Fibroblast of villous mesenchyme (primary cell): ENCODE measurements at regions not wholly inside any gene's neighbourhood (a gene's known extent, or its start where the extent isn't known, plus 50 kb on each side); places are given as distances from the start of the nearest gene placed in this dataset.
A peak's percentile ranks its signal among the peaks of the same experiment; 100 is the strongest.

Experiments used
- DNase-seq: peaks from one replicate; pipeline ENCODE4 v3.0.0-alpha.2; 2010; ENCODE audit warnings: low read depth
- H3K4me3 ChIP-seq: 2 replicates; pipeline ENCODE4 v1.5.1; 2011; ENCODE audit warnings: low read depth, mild to moderate bottlenecking, low read length
- CTCF ChIP-seq: IDR thresholded peaks from 2 replicates; pipeline ENCODE4 v1.5.1; 2012; ENCODE audit warnings: low read depth, mild to moderate bottlenecking, low read length; ENCODE audit not compliant: insufficient read depth

GRCh38 chr5:107099506-107099905 lies 571.2 kb downstream of the EFNA5 start:
- DNase-seq: no peak
- no peak for TF ChIP-seq CTCF
- H3K4me3 ChIP-seq: no peak overlapping the region

GRCh38 chr5:107092695-107093094 lies 578.0 kb downstream of the EFNA5 start:
- TF ChIP-seq CTCF: no peak
- no peak overlapping the region for H3K4me3 ChIP-seq
- no peak for DNase-seq

- TF ChIP-seq CTCF: no peak
- H3K4me3 ChIP-seq: no peak overlapping the region
- DNase-seq: peak; percentile 37
Observed at GRCh38 chr5:107090506-107090905, 580.2 kb downstream of the EFNA5 start.

GRCh38 chr5:107088907-107089306 lies 581.8 kb downstream of the EFNA5 start:
- H3K4me3 ChIP-seq: no peak overlapping the region
- no peak for TF ChIP-seq CTCF
- DNase-seq: no peak

GRCh38 chr5:107085572-107085971 lies 585.2 kb downstream of the EFNA5 start:
- H3K4me3 ChIP-seq: no peak overlapping the region
- TF ChIP-seq CTCF: no peak
- DNase-seq: peak; percentile 25

- H3K4me3 ChIP-seq: no peak overlapping the region
- no peak for DNase-seq
- no peak for TF ChIP-seq CTCF
Observed at GRCh38 chr5:107074996-107075395, 595.7 kb downstream of the EFNA5 start.

GRCh38 chr5:107072967-107073366 lies 597.8 kb downstream of the EFNA5 start:
- H3K4me3 ChIP-seq: no peak overlapping the region
- DNase-seq: no peak
- TF ChIP-seq CTCF: no peak
